HepG2 (cell line): ENCODE measurements at regions not wholly inside any gene's neighbourhood (a gene's known extent, or its start where the extent isn't known, plus 50 kb on each side); places are given as distances from the start of the nearest gene placed in this dataset.

ENCODE experiments used
- ESRRA ChIP-seq: sonication (generic); formaldehyde crosslinking; IDR thresholded peaks from 2 replicates; pipeline ENCODE4 v1.5.1; 2020; ENCODE audit warnings: mild to moderate bottlenecking, low read depth, missing genetic modification reagents
- MAFG ChIP-seq: sonication (generic); formaldehyde crosslinking; IDR thresholded peaks from 2 replicates; pipeline ENCODE4 v1.5.1; 2020; ENCODE audit warnings: mild to moderate bottlenecking, missing genetic modification reagents
- POLR2A ChIP-seq, 2 experiments: IDR thresholded peaks; 2 replicates each; pipeline ENCODE4 v1.6.1; 2011; ENCODE audit warnings: low read depth in 2 of 2, low read length in 2 of 2, mild to moderate bottlenecking in 1 of 2, moderate library complexity in 1 of 2; ENCODE audit not compliant: insufficient read depth in 1 of 2
- RFX5 ChIP-seq: IDR thresholded peaks from 2 replicates; pipeline ENCODE4 v1.6.1; 2011; ENCODE audit warnings: low read depth, low read length, improper control_type of control experiment
- TEAD3 ChIP-seq: optimal IDR thresholded peaks from 2 replicates; pipeline ENCODE3; 2016; ENCODE audit warnings: borderline replicate concordance
- TF ChIP-seq, protein P1 (sequence below): sonication (generic); formaldehyde crosslinking; IDR thresholded peaks from 2 replicates; pipeline ENCODE4 v1.9.0; 2021; ENCODE audit warnings: missing genetic modification reagents, borderline replicate concordance
- TF ChIP-seq, protein P2 (sequence below), 2 experiments: fragments of 450-650 bp in 1 of 2; sonication (generic) in 1 of 2; formaldehyde crosslinking; IDR thresholded peaks; 2 replicates each; pipeline versions ENCODE4 v1.5.0 to v1.8.0; 2020 to 2022; ENCODE audit warnings: mild to moderate bottlenecking in 1 of 2, missing genetic modification reagents in 1 of 2
- TF ChIP-seq, protein P3 (sequence below): sonication (generic); formaldehyde crosslinking; IDR thresholded peaks from 2 replicates; pipeline ENCODE4 v1.5.0; 2020; ENCODE audit warnings: mild to moderate bottlenecking, missing genetic modification reagents, moderate library complexity
- TF ChIP-seq, protein P4 (sequence below): sonication (generic); formaldehyde crosslinking; IDR thresholded peaks from 2 replicates; pipeline ENCODE4 v1.4.0; 2020; ENCODE audit warnings: mild to moderate bottlenecking, missing genetic modification reagents

DNA sequence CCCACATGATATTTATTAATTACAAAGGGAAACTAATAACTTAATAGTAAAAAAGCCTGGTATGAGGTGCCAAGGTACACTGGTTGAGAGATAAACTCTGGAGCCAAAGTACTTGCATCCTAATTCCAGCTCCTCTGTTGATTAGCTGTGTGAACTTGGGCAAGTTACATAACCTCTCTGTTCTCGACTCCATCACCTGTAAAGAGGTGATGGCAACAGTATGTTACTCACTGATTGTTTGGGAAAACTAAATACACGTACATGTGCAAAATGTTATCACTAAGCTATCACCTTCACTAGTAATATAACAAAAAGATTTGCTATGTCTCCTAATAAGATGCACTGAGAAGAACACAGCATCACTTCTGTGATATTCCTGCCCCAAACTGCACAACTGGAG, 206.4 kb downstream of the MEX3B start:
- TF ChIP-seq, protein P1, sequence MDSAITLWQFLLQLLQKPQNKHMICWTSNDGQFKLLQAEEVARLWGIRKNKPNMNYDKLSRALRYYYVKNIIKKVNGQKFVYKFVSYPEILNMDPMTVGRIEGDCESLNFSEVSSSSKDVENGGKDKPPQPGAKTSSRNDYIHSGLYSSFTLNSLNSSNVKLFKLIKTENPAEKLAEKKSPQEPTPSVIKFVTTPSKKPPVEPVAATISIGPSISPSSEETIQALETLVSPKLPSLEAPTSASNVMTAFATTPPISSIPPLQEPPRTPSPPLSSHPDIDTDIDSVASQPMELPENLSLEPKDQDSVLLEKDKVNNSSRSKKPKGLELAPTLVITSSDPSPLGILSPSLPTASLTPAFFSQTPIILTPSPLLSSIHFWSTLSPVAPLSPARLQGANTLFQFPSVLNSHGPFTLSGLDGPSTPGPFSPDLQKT (CRISPR knock-in tag): no peak
- TF ChIP-seq, protein P2, sequence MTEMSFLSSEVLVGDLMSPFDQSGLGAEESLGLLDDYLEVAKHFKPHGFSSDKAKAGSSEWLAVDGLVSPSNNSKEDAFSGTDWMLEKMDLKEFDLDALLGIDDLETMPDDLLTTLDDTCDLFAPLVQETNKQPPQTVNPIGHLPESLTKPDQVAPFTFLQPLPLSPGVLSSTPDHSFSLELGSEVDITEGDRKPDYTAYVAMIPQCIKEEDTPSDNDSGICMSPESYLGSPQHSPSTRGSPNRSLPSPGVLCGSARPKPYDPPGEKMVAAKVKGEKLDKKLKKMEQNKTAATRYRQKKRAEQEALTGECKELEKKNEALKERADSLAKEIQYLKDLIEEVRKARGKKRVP (CRISPR knock-in tag; IDR thresholded peaks at IDR 0.05): no peak
- TF ChIP-seq, protein P3, sequence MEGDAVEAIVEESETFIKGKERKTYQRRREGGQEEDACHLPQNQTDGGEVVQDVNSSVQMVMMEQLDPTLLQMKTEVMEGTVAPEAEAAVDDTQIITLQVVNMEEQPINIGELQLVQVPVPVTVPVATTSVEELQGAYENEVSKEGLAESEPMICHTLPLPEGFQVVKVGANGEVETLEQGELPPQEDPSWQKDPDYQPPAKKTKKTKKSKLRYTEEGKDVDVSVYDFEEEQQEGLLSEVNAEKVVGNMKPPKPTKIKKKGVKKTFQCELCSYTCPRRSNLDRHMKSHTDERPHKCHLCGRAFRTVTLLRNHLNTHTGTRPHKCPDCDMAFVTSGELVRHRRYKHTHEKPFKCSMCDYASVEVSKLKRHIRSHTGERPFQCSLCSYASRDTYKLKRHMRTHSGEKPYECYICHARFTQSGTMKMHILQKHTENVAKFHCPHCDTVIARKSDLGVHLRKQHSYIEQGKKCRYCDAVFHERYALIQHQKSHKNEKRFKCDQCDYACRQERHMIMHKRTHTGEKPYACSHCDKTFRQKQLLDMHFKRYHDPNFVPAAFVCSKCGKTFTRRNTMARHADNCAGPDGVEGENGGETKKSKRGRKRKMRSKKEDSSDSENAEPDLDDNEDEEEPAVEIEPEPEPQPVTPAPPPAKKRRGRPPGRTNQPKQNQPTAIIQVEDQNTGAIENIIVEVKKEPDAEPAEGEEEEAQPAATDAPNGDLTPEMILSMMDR (CRISPR knock-in tag): no peak
- TF ChIP-seq MAFG: no peak
- TF ChIP-seq, protein P4, sequence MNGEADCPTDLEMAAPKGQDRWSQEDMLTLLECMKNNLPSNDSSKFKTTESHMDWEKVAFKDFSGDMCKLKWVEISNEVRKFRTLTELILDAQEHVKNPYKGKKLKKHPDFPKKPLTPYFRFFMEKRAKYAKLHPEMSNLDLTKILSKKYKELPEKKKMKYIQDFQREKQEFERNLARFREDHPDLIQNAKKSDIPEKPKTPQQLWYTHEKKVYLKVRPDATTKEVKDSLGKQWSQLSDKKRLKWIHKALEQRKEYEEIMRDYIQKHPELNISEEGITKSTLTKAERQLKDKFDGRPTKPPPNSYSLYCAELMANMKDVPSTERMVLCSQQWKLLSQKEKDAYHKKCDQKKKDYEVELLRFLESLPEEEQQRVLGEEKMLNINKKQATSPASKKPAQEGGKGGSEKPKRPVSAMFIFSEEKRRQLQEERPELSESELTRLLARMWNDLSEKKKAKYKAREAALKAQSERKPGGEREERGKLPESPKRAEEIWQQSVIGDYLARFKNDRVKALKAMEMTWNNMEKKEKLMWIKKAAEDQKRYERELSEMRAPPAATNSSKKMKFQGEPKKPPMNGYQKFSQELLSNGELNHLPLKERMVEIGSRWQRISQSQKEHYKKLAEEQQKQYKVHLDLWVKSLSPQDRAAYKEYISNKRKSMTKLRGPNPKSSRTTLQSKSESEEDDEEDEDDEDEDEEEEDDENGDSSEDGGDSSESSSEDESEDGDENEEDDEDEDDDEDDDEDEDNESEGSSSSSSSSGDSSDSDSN (CRISPR knock-in tag): no peak
- no peak for TF ChIP-seq ESRRA
- no peak for TF ChIP-seq TEAD3
- no peak for TF ChIP-seq RFX5
- no peak for TF ChIP-seq POLR2A (IDR thresholded peaks at IDR 0.05; ENCODE audit: insufficient read depth in 1 of 2, low read depth in 2 of 2, low read length in 2 of 2)
